ENCODE measurements at regions not wholly inside any gene's neighbourhood (a gene's known extent, or its start where the extent isn't known, plus 50 kb on each side); places are given as distances from the start of the nearest gene placed in this dataset.
"Not testable (repeated sequence)": the region's sequence is repeated elsewhere in the genome, so short reads cannot be mapped to it uniquely, and the experiment has no call there.

DNA sequence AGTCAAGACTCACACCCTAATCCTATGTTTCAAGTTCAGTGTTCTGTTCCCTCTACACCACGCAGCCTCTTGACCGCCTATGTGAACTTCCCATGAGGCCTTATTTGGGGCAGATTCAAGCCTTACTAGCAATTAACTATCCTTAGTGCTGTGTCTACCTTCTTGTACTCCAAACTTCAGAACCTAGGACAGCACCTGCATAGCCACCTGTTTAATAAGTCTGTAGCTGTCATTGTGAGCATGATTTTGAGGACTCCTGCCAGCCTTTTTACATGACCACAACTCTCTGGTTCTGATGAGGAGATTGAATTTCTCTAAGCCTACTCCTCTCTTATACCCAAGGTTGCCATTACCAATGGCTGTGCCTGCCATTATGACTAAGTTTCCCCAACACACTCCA is 50.8 kb upstream of the PCSK1 start:
- no peak for DNase-seq

DNA sequence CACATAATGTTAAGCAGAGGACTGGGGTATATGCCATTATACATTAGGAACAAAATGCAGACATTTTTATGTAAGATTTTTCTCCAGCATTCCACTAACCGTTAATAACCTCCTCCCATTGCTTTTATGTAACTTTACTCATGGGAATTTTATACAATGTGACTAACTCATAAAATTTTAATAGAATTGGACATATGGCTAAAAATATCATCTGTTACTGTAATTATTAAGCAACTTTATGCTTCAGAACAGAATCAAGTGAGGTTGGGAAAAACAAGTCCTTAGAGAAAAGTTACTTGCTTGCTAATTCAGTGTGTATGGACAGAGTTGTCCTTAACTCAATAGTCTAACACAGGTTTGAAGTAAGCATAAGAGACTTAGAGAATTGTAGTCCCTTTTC is 54.8 kb upstream of the PCSK1 start:
- no peak for DNase-seq

DNA sequence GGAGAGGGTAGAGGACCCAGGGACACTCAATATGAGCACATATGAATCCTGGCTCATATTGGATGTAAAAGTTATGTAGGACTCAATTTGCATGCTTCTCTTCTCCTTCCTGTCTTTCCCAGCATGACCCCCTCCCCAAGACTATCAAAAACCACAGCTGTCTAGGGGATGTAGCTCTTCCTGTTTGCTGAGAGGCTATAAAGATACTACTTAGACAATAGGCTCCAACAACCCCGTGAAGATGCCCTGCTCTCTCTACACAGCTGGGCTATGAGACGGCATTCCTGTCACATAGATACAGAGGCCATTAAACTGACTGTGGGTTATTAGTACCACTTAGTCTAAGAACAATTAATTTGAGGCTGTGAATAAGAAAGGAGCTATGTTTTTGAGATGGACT is 56.5 kb upstream of the PCSK1 start:
- no peak for DNase-seq

DNA sequence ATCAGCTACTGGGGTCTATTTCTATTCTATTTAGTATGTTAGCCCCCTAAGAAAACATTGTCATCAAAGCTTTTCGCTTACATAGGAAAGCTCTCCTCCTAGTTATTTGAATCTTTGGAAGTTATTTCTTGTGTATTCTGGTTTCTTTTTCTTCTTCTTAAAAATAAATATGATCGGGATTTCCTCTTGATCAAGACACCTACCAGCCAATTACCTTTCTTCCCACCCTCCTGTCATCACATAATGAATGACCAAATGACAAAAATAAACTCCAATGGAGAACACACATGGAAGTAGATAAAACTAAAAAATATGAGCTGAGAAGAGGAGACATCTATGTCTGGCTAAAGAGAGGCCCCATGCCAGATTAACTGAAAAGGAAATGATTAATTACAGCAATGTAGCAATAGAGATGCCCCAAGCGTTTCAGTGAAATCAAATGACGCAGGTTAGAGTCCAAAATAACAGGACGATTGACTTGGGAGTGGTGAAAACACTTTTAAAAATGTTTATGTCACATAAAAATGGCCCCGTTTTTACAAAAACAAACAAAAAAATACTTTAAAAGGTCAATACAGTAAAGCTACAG is 59.5 kb upstream of the PCSK1 start:
- DNase-seq = no peak

DNA sequence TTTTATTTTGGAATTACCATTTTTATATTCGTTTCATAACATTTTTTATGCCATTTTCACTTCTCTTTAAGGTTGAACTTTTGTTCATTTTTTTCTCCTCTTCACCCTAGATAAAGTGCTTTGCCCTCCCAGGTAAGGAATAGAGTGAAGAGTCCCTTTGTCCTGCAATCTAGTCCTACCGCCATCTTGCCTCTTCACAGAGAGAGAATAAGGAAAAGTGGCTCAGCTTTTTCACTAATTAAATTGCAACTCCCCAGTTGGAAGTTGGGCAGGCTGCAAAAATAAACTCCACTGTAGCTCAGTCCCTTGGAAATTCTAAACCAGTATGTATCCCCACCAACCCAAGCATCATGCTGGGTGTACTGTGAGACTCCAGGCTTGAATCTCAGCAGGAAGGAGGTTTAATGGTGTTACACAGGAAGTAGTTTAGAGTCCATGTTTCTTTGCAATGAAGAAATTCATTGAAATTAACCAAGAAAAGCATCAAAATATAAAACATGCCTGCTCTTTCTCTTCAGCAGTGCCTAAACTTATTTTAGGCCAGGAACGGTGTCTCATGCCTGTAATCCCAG is 60.3 kb upstream of the PCSK1 start:
- DNase-seq = no peak

DNA sequence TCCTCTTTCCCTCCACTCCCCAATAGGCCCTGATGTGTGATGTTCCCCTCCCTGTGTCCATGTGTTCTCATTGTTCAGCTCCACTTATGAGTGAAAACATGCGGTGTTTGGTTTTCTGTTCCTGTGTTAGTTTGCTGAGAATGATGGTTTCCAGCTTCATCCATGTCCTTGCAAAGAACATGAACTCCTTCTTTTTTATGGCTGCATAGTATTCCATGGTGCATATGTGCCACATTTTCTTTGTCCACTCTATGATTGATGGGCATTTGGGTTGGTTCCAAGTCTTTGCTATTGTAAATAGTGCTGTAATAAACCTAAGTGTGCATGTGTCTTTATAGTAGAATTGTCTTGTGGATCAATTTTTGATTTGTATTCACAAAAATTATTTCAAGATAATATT is 62.4 kb upstream of the PCSK1 start:
- not testable (repeated sequence) for DNase-seq

DNA sequence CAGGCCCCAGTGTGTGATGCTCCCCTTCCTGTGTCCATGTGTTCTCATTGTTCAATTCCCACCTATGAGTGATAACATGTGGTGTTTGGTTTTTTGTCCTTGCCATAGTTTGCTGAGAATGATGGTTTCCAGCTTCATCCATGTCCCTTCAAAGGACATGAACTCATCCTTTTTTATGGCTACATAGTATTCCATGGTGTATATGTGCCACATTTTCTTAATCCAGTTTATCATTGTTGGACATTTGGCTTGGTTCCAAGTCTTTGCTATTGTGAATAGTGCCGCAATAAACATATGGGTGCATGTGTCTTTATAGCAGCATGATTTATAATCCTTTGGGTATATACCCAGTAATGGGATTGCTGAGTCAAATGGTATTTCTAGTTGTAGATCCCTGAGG is 64.0 kb upstream of the PCSK1 start:
- DNase-seq = not testable (repeated sequence)

DNA sequence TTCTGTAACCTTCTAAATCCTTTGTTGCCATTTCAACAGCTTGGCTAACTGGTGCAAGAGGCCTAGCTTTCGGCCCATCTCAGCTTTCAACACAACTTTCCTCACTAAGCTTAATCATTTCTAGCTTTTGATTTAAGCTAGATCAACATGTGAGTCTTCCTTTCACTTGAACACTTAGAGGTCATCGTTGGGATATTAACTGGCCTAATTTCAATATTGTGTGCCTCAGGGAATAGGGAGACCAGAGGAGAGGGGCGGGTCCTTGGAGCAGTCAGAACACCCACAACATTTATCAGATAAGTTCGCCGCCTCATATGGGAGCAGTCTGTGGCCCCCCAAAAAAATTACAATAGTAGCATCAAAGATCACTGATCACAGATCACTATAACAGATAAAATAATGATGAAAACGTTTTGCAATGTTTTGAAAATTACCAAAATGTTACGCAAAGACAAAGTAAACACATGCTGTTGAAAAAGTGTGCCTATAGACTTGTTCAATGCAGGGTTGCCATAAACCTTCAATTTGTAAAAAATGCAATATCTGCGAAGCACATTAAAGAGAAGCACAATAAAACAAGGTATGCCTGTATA is 66.8 kb upstream of the PCSK1 start:
- DNase-seq = no peak

DNA sequence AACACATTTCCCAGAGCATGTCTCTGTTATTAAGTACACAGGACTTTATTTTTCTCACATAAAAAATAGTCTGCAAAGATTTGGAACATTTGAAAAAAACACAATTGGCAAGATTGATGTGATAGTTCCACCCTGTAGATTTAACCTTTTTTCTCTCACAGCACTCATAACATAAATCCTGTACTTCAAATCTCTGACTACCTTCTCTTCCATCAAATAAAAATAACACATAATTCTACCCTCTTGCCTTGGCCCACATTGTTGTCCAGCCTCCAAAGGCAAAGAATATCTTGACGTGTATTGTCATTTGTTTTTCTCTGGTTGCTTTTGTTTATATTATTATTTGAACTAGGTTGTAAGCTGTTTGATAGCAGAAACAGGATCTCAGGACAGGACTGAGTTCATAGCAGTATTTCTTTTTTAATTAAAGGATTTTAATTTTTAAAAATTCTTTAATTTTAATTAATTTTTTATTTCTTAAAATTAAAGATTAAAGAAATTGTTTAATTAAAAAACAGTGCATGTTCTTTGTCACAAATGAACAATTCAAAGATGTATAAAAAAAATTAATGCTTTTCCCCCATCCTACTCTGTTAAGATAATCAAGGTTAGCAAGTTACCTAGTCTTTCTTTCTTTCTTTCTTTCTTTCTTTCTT is 69.1 kb upstream of the PCSK1 start:
- DNase-seq = no peak

DNA sequence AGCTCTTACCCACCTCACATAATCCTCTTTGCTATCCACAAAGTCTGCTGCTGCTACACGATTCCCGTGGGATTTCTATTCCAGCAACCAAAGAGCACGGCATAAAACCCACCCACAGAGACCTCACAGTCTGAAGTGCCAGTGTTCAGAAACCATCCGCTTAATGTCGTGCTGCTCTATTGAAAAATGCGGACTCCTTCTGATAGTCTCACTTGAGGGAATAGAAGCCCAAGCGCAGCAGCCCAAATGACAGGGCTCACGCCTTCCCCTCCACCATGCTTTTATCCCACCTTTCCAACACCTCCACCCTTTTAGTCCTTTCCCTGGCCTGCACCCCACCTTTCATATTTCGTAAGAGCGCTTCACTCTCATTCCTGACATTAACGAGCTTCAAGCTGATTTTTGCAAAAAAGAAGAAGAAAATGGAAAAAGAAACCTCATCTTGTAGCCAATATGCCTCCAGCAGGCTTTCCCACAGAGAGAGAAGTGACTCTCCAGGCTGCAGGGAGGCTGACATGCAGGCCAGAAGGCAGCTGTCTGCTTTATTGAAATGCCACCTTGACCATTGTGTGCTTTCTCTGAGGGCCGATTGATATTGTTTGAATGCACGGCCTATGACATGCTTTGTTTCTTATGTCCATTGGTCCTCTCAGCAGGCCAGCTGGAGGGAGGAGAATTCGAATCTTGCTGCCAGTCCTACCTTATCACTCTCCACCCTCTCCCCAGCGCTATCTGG is 70.6 kb upstream of the PCSK1 start:
- no peak for DNase-seq

DNA sequence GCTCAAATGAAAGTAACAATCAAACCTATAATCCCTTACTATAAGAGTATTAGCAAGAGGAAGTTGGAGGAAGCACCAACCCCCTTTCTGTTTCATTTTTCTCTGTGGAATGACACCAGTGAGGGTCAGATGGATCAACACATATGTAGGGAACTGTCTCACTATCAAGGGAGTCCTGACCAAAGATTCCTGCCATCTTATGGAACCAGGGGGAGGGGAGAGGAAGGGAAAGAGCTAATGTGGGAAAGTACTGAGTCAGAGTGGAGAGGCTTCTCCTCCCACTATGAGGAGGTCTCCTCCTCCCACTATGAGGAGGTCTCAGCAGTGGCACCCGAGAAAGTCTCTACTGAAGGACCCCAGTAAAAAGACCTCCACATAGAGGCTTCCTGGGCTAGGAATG is 73.3 kb upstream of the PCSK1 start:
- DNase-seq = no peak

DNA sequence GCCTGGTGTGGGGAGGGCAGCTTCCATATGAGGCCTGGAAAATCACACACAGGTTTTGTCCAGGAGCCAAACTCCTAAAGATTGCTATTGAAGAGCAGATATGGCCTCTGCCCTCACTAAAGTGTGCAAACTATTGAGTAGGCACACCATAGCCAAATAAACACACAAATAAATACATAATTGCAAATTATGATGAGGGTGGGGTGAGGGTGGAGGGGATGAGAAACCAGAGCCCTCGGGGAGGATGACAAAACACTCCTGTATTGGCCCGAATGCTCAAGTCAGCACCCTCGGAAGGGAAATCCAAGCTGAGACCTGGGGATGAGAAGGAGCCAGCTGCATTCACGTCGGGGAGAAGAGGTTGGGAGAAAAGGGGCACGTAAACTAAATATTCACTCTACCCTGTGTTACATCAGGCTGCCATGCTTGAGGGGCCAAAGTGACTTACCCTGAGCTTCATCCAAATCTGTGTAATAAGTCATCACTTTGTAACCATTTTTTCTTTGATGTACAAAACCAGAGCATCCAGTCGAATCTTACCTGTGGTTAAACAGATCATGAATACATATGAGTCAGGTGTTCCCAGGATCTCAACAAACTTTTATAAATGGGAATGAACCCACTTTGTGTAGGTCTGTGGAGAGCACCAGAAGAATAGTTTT is 73.9 kb upstream of the PCSK1 start:
- DNase-seq = no peak

DNA sequence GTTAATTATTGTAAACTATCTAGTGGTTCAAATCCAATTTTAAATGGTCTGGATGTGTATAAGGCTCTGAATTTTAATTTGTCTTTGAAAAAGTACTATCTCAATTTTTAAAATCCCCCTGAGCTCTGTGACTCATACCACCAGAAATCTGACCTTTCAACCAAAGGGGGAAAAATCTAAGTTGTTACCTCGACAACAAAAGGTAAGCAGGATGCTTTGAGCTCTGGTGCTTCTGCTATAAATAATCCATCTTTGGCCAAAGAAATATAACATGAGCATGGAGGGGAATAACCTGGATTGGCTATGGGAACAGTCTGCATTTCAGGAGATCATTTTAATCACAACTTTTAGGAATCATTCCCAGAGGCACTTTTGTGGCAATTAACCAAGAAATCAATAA is 76.3 kb upstream of the PCSK1 start:
- no peak for DNase-seq

DNA sequence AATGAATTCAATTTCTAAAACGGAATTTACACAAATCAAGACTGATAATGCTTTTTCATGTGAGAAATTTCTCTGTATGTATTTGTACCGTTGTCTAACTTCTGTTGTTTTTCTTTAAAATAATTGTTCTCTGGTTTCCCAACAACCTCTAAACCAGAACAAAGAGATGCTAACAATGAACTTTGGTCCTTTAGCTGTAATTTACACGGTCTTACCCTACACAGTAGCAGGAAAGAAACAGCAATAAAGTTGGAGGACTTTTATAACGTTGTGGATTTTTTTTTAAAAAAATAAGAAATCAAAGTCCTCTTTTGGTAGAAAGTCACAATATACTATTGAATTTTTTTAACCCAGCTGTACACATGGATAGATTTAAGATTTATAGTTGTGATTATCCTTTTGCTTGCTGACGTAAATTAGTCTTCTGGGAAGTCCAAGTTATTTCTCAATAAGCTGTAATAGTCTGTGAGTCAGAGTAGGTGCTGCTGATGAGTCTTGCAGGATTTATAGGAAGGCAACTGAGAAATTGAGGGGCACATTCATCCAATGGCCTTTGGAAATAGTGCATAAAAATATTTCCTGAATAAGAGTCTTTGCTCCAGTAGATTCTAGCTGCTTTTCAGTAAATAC is 76.8 kb upstream of the PCSK1 start:
- DNase-seq = no peak

DNA sequence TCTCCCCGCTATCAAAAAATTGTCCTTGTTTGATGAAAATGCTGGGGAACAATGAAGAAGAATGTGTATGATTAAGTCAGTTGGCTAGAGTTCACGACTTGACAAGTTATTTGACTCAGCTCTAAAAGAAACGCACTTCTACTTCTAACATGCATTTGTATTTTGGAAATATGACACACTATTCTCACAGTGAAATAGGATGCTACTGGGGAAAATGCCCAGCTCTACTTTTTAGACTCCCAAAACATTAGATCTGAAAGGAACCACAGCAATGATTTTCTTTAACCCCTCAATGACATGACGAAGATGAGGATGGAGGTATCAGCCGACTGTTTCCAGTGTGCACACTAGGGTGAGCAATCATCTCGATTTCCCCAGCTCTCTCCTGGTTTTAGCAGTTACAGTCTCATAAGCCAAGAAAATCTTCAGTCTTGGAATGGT is 83.6 kb upstream of the PCSK1 start:
- DNase-seq = no peak

DNA sequence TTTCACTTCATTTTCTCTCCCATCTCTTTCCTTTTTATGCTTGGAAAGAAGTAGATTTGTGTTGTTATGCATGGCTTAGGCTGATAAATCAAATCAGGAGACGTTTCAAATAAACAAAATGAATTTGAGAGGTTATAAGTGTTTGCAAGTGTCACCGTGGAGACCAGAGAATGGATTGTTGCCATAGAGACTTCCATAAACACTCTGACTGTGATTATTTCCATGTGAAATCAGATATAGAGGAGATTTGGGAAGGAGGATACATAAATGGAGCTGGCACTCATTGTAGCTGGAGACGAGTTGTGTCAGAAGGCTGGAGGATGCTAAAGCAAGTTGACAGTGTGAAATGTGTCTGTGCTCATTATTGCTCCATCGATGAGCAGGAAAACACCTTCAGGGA is 84.2 kb upstream of the PCSK1 start:
- DNase-seq = no peak

DNA sequence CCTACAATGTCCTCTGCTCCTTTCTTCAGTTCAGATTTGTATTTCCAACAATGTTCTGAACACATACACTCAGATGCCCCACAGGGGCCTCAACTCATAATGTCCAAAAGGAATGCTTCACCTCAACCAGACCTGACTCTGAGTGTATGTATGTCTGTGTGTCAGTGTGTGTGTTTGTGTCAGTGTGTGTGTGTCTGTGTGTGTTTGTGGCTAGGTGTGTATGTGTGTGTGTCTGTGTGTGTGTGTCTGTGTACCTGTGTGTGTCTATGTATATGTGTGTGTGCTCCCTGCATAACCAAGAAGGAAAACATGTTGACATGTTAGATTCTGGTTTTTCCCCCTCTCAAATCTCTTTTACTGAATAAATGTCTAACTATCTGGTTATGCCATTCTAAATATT is 87.3 kb upstream of the PCSK1 start:
- DNase-seq = no peak

DNA sequence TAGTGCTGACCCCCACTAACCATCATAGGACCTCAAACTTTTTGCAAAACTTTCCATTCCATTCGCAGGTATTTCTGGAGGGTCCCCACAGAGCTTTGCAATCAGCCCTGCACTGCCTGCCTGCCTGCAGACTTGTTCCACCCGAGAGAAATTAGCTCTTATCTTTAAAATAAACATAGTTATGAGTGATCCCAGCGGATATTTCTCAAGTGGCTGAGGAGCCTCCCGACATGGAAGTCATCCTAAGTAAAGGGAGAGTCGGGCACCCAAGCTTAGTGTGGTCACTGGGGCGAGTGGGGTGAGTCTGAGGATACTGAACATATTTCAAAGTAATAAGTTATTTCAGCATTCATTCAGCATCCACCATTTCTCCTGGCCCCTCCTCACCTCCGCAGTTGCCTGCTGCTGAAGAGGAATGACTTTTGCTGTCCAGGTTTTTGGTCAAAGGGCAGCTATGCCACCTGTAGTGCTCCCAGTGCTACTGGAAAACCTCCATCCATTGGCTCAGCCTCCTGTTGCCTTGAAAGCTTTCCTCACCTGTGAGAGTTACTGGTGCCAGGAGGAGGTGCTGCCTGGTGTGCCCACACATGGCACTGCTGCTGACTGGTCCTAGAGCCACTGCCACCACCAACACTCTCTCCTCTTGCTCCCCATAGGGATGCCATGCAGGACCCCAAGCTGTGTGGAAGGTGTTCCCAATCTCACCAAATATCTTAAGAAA is 89.7 kb upstream of the PCSK1 start:
- no peak for DNase-seq

DNA sequence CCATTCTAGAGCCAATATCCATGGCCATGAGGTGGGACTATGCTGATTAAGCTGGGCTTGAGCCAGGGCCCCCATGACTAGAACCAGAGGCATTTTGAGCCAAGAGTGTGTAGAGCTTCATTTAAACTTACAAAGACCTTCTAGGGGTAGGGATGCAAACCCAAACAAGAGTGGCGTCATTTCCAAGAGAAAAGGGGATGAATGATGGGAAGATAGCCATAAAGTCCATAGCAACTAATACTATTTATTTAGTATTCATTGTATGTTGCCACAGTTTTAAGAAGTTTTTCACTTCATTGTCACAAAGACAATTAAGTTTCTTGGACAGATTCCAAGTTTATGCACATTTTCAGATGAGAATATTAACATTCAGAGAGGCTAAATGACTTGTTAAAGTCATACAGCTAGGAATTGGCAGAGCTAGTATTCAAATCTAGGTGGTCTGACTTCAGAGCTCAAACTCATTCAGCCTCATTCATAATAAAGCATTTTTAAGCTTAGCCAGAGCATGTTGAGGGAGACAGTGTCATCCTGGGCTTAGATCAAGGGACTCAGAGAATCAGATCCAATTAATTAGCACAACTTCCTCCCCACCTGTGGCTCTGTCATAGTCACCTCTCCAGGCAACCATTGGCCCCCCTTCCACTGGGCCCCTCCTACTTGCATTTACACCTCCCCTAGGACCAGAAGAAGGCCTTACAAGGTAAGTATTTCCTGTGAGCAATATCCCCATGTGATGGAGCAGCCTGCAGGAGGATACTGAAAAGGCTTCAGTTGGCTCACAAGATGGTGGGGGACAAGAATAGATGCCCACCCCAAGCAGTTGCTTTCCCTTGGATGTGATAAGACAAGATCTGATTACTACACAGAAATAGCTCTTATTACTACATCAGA is 95.0 kb upstream of the PCSK1 start:
- no peak for DNase-seq

DNA sequence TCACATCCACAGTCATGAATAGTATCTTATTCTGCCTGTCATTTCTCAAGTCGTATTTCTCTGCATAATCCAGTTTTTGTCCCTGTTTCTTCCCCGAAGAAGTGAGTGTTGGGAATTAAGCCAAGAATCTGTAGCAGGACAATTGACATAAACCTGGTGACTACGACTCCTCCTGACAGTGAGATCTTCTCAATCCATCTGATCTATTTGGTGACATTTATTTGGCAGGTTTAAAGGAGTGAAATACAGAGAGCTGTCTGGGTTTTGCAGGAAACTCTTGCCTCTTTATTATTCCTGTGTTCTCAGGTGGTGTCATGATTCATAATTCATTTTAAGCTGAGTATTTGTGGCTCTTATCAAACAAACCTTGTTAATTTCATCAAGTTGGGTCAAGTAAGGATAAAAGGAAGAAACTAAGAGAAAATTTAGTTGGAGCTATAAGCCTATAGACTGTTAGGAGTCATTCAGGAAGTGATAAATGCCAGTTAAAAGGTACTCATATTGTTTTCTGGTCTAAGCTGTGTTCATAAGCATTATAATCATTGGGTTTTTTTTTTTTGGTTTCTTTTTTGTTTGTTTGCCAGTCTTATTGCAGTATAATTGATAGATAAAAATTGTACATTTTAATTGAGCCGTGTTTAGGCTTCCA is 95.9 kb upstream of the PCSK1 start:
- DNase-seq = no peak
